ENCODE measurements at regions not wholly inside any gene's neighbourhood (a gene's known extent, or its start where the extent isn't known, plus 50 kb on each side); places are given as distances from the start of the nearest gene placed in this dataset.

DNA sequence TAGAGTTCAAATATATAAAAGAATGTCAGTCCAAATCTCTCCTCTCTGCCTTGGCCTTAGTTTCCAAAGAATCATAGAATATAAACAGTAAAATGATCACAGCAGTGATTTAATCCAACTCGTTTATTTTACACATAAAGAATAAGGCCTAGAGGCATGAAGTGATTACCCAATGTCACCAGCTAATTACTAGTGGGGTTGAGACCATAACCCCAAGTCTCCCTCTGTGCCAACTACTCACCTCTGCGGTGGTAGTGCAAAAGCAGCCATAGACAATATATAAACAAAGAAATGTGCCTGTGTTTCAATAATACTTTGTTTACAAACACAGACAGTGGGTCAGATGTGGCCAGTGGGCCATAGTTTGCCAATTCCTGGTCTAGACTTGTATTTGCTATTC is 96.6 kb upstream of the FAT3 start:
- TF ChIP-seq, protein P1, sequence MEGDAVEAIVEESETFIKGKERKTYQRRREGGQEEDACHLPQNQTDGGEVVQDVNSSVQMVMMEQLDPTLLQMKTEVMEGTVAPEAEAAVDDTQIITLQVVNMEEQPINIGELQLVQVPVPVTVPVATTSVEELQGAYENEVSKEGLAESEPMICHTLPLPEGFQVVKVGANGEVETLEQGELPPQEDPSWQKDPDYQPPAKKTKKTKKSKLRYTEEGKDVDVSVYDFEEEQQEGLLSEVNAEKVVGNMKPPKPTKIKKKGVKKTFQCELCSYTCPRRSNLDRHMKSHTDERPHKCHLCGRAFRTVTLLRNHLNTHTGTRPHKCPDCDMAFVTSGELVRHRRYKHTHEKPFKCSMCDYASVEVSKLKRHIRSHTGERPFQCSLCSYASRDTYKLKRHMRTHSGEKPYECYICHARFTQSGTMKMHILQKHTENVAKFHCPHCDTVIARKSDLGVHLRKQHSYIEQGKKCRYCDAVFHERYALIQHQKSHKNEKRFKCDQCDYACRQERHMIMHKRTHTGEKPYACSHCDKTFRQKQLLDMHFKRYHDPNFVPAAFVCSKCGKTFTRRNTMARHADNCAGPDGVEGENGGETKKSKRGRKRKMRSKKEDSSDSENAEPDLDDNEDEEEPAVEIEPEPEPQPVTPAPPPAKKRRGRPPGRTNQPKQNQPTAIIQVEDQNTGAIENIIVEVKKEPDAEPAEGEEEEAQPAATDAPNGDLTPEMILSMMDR (IDR thresholded peaks at IDR 0.05): no peak
- TF ChIP-seq EZH2 (IDR thresholded peaks at IDR 0.05; ENCODE audit: borderline replicate concordance, insufficient read depth, low read depth, low read length, poor library complexity, severe bottlenecking): no peak
